ENCODE measurements at regions not wholly inside any gene's neighbourhood (a gene's known extent, or its start where the extent isn't known, plus 50 kb on each side); places are given as distances from the start of the nearest gene placed in this dataset.

GRCh38 chr13:103812971-103813370 lies 746.8 kb upstream of the SLC10A2 start:
- TF ChIP-seq, protein P1, sequence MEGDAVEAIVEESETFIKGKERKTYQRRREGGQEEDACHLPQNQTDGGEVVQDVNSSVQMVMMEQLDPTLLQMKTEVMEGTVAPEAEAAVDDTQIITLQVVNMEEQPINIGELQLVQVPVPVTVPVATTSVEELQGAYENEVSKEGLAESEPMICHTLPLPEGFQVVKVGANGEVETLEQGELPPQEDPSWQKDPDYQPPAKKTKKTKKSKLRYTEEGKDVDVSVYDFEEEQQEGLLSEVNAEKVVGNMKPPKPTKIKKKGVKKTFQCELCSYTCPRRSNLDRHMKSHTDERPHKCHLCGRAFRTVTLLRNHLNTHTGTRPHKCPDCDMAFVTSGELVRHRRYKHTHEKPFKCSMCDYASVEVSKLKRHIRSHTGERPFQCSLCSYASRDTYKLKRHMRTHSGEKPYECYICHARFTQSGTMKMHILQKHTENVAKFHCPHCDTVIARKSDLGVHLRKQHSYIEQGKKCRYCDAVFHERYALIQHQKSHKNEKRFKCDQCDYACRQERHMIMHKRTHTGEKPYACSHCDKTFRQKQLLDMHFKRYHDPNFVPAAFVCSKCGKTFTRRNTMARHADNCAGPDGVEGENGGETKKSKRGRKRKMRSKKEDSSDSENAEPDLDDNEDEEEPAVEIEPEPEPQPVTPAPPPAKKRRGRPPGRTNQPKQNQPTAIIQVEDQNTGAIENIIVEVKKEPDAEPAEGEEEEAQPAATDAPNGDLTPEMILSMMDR (conservative IDR thresholded peaks at IDR 0.05; ENCODE audit: low read depth, low read length): no peak
- no peak for TF ChIP-seq EZH2 (IDR thresholded peaks at IDR 0.05; ENCODE audit: low read length, unreplicated experiment)
